OCI-M1 (cell line): ENCODE measurements at regions not wholly inside any gene's neighbourhood (a gene's known extent, or its start where the extent isn't known, plus 50 kb on each side); places are given as distances from the start of the nearest gene placed in this dataset.

Experiments used
- DNase-seq: peaks from one replicate; lab custom pipeline; 2025; lab: John Stamatoyannopoulos, UW

DNA sequence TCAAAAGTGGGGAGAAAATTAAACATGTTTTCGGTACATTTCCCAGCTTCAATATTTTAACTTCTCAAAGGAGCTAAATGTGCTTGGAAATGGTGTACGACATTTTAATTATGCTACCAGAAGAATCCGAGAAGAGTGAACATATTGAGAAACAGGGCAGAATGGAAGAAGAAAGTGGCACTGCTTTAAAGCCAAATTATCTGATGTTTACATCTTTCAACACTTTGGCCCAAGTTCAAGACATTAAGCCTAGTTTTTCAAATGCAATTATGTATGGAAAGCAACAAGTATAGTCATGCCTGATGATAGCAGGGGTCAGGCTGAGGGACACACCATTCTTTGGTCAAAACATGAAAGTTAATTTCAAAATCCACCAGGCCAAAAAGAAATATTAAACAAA is 577.9 kb upstream of the ZFP42 start:
- DNase-seq, result no peak

- peak; percentile 92 for DNase-seq
Observed at GRCh38 chr4:187422655-187423054, 572.9 kb upstream of the ZFP42 start.

GRCh38 chr4:187424636-187425035 is 570.9 kb upstream of the ZFP42 start:
- no peak for DNase-seq

GRCh38 chr4:187426511-187426910 is 569.1 kb upstream of the ZFP42 start:
- no peak for DNase-seq

GRCh38 chr4:187432310-187432709 is 563.3 kb upstream of the ZFP42 start:
- DNase-seq, result no peak

GRCh38 chr4:187433141-187433540 is 562.4 kb upstream of the ZFP42 start:
- no peak for DNase-seq

- no peak for DNase-seq
Observed at GRCh38 chr4:187436251-187436650, 559.3 kb upstream of the ZFP42 start.

DNA sequence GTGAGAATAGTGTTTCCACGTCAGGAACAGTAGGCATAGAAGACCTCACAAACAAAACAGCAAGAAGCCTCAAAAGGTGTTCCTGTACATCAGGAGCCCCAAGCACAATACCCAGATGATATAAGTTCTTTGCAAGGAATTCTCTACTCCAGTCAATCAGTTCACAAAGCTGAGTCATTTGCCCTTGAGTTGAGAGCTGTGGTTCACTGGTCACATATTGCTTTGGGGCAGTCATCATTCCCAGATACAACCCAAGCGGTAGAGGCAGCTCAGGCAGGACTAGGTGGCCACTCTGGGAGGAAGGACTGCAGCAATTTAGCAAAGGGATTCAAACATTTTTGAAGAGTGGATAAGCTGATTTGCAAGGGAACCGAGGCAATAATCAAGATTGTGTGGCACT is 551.5 kb upstream of the ZFP42 start:
- DNase-seq, result no peak

GRCh38 chr4:187449702-187450101 is 545.9 kb upstream of the ZFP42 start:
- no peak for DNase-seq

GRCh38 chr4:187451776-187452175 is 543.8 kb upstream of the ZFP42 start:
- DNase-seq, result no peak

DNA sequence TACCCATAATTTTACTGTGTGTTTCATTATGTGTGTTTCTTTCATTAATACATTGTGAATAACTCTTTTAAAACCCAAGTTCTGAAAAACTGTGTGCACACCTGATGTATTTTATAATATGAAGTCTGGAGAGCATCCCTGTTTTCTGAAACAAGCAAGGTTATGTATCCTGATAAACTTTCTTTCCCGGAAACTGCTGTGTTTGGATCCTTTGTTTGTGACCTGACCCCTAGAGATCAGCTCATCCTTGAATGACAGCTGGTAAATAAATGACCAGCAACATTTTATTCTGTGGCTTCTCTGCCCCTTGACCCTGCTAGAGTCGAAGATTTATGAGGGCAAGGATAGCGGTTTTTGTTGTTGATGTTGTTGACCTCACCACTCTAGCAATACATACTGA is 535.6 kb upstream of the ZFP42 start:
- no peak for DNase-seq

DNA sequence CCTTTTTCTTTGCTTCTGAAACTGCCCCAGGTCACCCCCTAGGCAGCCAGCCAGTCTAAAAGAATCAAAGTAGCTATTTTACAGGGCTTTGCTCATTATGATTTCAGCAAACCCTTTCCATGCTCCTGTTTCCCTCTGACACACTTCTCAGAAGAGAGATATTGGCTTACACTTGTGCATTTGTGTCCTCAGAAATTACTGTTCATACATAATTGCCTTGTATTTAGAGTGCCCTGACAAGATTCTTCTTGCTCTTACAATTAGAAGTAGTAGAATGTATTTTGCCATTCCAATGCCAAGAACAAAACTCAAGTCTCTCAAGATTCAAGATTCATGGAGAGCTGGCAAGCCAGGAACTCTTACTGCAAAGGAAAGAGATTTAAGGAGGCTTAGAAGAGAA is 531.0 kb upstream of the ZFP42 start:
- no peak for DNase-seq

- DNase-seq, result no peak
Observed at GRCh38 chr4:187467224-187467623, 528.3 kb upstream of the ZFP42 start.

DNA sequence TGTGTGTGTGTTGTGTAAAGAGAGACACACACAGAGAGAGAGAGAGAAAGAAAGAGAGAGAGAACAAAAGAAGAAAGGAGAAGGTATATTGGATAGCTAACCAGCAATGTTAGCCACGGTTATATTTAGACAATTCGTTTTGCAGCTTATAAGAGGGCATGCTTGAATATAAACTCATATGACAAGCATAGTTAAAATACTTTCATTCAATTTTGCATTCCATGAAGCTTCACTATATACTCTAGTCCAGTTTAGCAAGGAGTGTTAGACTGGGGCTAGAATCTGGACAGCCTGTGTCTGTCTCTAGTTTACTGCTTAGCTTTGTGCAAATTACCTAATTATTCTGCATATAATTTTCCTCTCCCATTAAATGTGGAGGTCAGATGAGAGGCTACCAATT is 525.9 kb upstream of the ZFP42 start:
- DNase-seq, result no peak

DNA sequence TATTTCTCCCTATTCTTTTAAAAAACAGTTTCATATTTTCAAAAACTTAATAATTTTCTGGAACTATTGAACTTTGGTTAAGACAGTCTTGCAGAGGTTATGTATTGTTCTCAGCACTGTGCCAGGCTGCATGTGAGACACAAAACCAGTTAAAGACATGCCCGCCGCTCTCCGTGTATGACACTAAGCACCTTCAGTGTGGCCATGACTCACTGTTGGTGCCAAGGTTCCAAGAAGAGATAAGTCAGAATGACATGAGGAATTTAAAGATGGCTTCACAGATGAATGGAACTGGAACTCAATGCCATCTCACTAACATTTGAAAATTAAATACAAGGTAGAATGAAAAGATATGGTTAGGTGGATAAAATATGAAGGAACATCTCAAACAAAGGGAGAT is 525.5 kb upstream of the ZFP42 start:
- DNase-seq, result no peak

- DNase-seq, result no peak
Observed at GRCh38 chr4:187474238-187474637, 521.3 kb upstream of the ZFP42 start.

DNA sequence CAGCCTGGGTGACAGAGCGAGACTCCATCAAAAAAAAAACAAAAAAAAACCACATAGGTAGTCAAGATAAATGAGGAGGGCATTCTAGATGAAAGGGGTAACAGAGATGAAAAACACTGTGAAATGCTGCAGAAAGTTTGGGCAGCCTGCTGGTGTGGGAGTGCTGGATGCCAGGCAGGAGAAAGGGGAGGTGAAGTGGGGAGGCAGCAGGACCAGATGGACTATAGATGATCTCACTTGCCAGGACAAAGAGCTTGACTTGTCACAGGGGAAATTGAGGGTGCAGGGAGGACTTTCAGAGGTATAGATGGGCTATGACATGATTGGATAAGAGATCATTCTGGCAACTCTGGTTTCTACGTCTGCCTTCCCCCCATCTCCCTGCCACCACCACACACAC is 519.7 kb upstream of the ZFP42 start:
- no peak for DNase-seq

DNA sequence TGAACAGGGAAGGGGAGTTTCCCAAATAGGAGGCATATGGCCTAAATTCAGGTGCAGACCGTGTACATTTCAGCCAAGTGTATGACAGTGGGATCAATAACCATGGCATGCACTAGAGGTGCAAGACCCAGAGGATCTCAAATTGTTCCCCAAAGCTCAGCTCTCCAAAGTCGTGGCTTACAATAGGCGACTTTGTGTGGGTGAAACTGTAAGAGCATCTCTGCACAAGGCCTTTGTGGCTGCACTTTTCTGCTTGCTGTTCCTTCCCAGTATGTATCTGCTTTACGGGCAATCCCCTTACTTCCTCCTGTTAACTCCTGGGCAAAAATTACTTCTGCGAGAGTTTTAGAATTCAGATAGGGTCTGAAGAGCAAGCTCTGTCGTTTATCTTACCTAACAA is 518.3 kb upstream of the ZFP42 start:
- DNase-seq, result no peak

DNA sequence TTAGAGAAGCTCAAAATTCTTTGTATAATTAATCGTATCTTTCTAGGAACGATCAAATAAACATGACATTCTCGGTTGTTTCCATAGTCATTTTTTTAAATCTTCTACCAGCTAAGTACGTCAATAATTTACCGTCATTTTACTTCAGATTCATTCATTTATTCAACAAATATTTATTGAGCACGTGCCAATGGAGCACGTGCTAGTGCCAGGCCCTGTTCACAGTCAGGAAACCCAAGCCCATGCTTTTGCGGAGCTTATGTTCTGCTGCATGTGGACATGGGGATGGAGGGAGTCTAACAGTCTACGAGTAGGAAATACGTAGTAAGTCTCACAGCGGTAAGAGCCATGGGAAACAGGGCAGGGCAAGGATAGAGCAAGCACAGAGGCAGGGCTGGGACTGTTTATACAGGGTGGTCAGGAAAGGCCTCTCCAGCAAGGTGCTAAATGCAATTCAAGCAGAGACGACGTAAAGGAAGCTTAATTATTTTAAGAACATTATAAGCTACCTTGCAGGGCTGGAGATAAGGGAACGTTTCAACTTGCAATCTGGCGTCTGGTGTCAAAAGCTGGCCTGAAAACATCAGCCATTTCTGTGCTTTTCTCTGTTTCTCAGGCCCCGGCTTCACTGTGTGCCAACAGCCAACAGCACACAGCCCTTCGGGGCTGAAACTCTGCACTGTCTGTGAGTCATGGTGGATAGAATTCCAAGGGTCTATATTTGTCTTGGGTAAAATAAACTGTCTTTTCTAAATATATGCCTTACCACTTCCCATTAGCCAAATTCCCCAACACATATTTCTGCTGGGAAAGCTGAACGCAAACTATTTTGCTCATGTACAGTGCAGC is 517.1 kb upstream of the ZFP42 start:
- no peak for DNase-seq

DNA sequence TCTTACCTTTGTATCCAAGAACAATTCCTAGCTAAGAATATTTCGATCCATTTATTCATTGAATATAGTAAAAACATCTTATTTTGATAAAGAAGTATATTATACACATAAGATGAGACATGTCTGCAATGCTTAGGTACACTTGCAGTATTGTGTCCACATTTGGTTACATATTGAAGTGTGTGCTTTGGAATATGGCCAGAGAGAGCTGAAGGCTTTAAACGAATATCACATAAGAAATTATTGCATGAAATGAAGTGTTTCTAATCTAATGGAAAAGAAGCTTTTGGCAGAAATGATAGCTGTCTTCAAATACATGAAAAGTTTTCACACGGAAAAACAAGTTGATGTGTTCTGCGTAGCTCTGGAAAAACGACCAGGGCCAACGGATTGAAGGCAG is 516.1 kb upstream of the ZFP42 start:
- no peak for DNase-seq

DNA sequence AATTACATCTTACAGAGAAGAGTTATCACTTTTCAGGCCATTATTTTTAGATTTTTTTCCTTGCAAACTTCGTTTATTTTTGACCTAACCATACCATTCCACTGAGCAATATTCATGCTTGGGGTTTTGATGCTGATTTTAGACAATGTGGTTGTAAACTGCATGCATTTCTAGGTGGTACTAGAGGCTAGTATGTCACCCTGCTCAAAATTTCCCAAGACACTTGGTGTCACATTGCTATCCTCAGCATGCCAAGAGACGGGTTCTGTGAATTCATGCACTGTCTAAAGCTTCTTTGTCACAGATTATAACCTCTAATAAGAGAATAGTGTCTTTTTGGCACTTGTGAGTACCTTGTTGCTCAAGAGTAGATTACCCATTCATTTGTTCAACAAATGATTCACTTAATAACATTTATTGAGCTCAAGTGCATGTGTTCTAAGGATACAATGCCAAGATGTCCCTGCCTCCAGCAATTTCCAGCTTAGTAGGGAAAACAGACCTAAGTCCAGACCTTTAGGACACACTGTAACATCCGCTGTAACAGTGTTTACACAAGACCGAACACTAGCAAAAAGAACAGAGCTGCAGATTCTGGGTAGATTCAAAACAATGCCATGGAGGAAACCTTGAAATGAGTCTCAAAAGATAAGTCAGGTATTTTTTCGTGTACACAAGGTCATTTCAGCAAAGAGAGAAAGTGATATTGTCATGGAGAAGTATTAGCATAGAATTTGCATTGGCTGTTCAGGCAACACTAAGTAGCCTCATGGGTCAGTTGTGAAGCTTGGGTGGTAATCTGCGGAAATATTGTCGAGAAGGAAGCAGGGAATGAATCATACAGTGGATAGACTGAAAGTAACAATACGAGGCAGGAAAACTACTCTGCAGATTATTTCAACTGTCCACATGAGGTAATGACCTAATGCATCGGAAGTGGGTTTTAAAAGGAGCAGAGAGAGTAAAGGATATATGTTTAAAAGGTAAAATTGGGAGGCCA is 515.1 kb upstream of the ZFP42 start:
- DNase-seq, result no peak

GRCh38 chr4:187484186-187484585 is 511.4 kb upstream of the ZFP42 start:
- DNase-seq, result no peak

GRCh38 chr4:187485676-187486075 is 509.9 kb upstream of the ZFP42 start:
- no peak for DNase-seq
